K562 (cell line): ENCODE measurements at regions not wholly inside any gene's neighbourhood (a gene's known extent, or its start where the extent isn't known, plus 50 kb on each side); places are given as distances from the start of the nearest gene placed in this dataset.

Source experiments
- ATAC-seq: fragments of 200-7000 bp; cut with Tn5 transposase; 3 replicates; pipeline ENCODE4 v1.9.1; 2020; ENCODE audit warnings: moderate library complexity
- BruUV-seq: library from RNA; stranded (reverse); fragments of 400-500 nt; replicated peaks from 2 replicates; lab custom pipeline; 2021; lab: Mats Ljungman, UMichigan
- CTCF ChIA-PET: fragments of 300-600 bp; formaldehyde crosslinking; extraction: SDS; loops from one replicate; lab custom pipeline; 2021; ENCODE audit warnings: low intra/inter-chr PET ratio; lab: Yijun Ruan, JAX
- POLR2A ChIA-PET: fragments of 300-600, 350-650 bp; sonication (Branson Sonifier 250); formaldehyde crosslinking; extraction: SDS; loops from one replicate; lab custom pipeline; 2021; ENCODE audit warnings: antibody characterized with exemption, inconsistent platforms; lab: Yijun Ruan, JAX
- DNase-seq, 4 experiments: peaks; one replicate each; pipeline versions ENCODE4 v3.0.0 to v3.0.0-alpha.2; 2011 to 2018; ENCODE audit warnings: low spot score in 3 of 4, mixed read lengths in 3 of 4; ENCODE audit errors: extremely low read depth in 1 of 4
- FAIRE-seq: peaks from 2 replicates; lab custom pipeline; 2011; peaks lifted over from hg19 to GRCh38; lab: Jason Lieb, UNC
- H2AFZ ChIP-seq: 2 replicates; pipeline ENCODE4 v1.6.0; 2011; ENCODE audit warnings: low read depth, low read length, control low read depth, inconsistent platforms
- H3K27ac ChIP-seq: fragments of 200-600 bp; 3 replicates; pipeline ENCODE4 v1.8.0; 2011; ENCODE audit warnings: low read depth, mild to moderate bottlenecking, control low read depth, inconsistent platforms, low read length, moderate library complexity, mixed read lengths; ENCODE audit errors: extremely low read depth
- H3K27me3 ChIP-seq, 2 experiments: fragments of 300-600 bp in 1 of 2; 2 replicates in 1 of 2; 3 replicates in 1 of 2; pipeline versions ENCODE4 v1.6.0 to v1.8.0; 2011; ENCODE audit warnings: inconsistent platforms in 2 of 2, low read length in 2 of 2, mild to moderate bottlenecking in 1 of 2, mixed read lengths in 1 of 2, moderate library complexity in 1 of 2; ENCODE audit not compliant: control insufficient read depth in 2 of 2, insufficient read depth in 2 of 2
- H3K36me3 ChIP-seq: fragments of 300-600 bp; 3 replicates; pipeline ENCODE4 v1.8.0; 2011; ENCODE audit warnings: mild to moderate bottlenecking, low read length, inconsistent platforms; ENCODE audit not compliant: control insufficient read depth, insufficient read depth
- H3K4me1 ChIP-seq, 2 experiments: fragments of 200-600 bp in 1 of 2; replicated peaks in 1 of 2; 2 replicates in 1 of 2; 3 replicates in 1 of 2; pipeline versions ENCODE4 v1.5.1 to v1.8.0; 2011; ENCODE audit warnings: inconsistent platforms in 2 of 2, low read length in 2 of 2, mild to moderate bottlenecking in 1 of 2, mixed read lengths in 1 of 2, moderate library complexity in 1 of 2; ENCODE audit not compliant: control insufficient read depth in 2 of 2, insufficient read depth in 2 of 2
- H3K4me2 ChIP-seq: 2 replicates; pipeline ENCODE4 v1.6.1; 2011; ENCODE audit warnings: low read length, control low read depth, inconsistent platforms, mixed read lengths; ENCODE audit not compliant: insufficient read depth
- H3K4me3 ChIP-seq: fragments of 200-600 bp; sonication (generic), shearing (Covaris generic); 2 replicates; pipeline ENCODE4 v1.5.1; 2016; ENCODE audit warnings: control low read depth, inconsistent platforms
- H3K79me2 ChIP-seq: fragments of 200-600 bp; 3 replicates; pipeline ENCODE4 v1.8.0; 2011; ENCODE audit warnings: low read length, inconsistent platforms; ENCODE audit not compliant: control insufficient read depth, insufficient read depth
- H3K9ac ChIP-seq, 2 experiments: 2 replicates each; pipeline versions ENCODE4 v1.6.0 to v1.6.1; 2011; ENCODE audit warnings: low read depth in 2 of 2, low read length in 2 of 2, control low read depth in 1 of 2, inconsistent platforms in 1 of 2, mild to moderate bottlenecking in 1 of 2, mixed read lengths in 1 of 2; ENCODE audit not compliant: insufficient read depth in 1 of 2
- H3K9me1 ChIP-seq: one replicate; pipeline ENCODE4 v1.6.0; 2011; ENCODE audit warnings: inconsistent platforms, mild to moderate bottlenecking, low read length, moderate library complexity; ENCODE audit not compliant: control insufficient read depth, insufficient read depth
- H3K9me3 ChIP-seq: replicated peaks from 2 replicates; pipeline ENCODE4 v1.5.1; 2011; ENCODE audit warnings: low read depth, low read length, inconsistent platforms; ENCODE audit not compliant: control insufficient read depth, insufficient read depth
- H4K20me1 ChIP-seq: replicated peaks from 2 replicates; pipeline ENCODE4 v1.6.1; 2011; ENCODE audit warnings: low read length, inconsistent platforms, mixed read lengths; ENCODE audit not compliant: control insufficient read depth, insufficient read depth
- ARID4B ChIP-seq: sonication (generic); formaldehyde crosslinking; IDR thresholded peaks from 2 replicates; pipeline ENCODE4 v1.8.0; 2022; ENCODE audit warnings: mild to moderate bottlenecking, missing genetic modification reagents
- NCOA4 ChIP-seq: fragments of 450-650 bp; IDR thresholded peaks from 2 replicates; pipeline ENCODE4 v1.6.1; 2018; ENCODE audit warnings: mild to moderate bottlenecking; ENCODE audit not compliant: partially characterized antibody
- RFX7 ChIP-seq: fragments of 250-450 bp; sonication (Bioruptor Pico); IDR thresholded peaks from 2 replicates; pipeline ENCODE4 v1.5.1; 2021; ENCODE audit warnings: mild to moderate bottlenecking
- WHSC1 ChIP-seq: IDR thresholded peaks from one replicate; pipeline ENCODE4 v1.6.1; 2012; ENCODE audit warnings: low read length, control low read depth, inconsistent platforms
- ZBTB7A ChIP-seq: IDR thresholded peaks from 2 replicates; pipeline ENCODE4 v1.6.1; 2011; ENCODE audit warnings: low read depth, mild to moderate bottlenecking, low read length, moderate library complexity, borderline replicate concordance; ENCODE audit not compliant: control insufficient read depth
- WGBS: fragments of 100-300 bp; shearing (Covaris generic); methylation state at CpG from one replicate; pipeline ENCODE4 v1.1.6; 2016; ENCODE audit warnings: low coverage, mixed read lengths; ENCODE audit not compliant: insufficient coverage; ENCODE audit errors: missing lambda C conversion rate; 5-methylcytosine and 5-hydroxymethylcytosine counted together
- in situ Hi-C: fragments of 300-500 bp; cut with MboI; formaldehyde crosslinking; loops from 4 replicates; pipeline ENCODE4 v1.15.0; 2018; ENCODE audit warnings: inconsistent platforms, mixed read lengths
- intact Hi-C: fragments of 100-400 bp; cut with micrococcal nuclease; formaldehyde crosslinking; loops from 2 replicates; pipeline ENCODE4 v1.14.2; 2022

GRCh38 chr4:136002316-136002715 is 1530.0 kb downstream of the PCDH18 start (continued):
- TF ChIP-seq WHSC1 (no peak), ZBTB7A (no peak), NCOA4 (no peak)

GRCh38 chr4:136001791-136002190 is 1530.5 kb downstream of the PCDH18 start:
- BruUV-seq: no TSS peak
- FAIRE-seq (no peak), DNase-seq (no peak), ATAC-seq (no peak)
- intact Hi-C loops: no loop called here
- Histone ChIP-seq H3K79me2 (no peaks in the 10 kb centered on the region), H3K27me3 (no peaks in the 10 kb centered on the region), H3K4me1 (no peaks in the 10 kb centered on the region), H3K27ac (no peak overlapping the region), H3K4me2 (no peak overlapping the region), H3K9me1 (no peaks in the 10 kb centered on the region), H3K36me3 (no peaks in the 10 kb centered on the region), H3K4me3 (no peak overlapping the region), H3K9ac (no peak overlapping the region), H3K9me3 (no peaks in the 10 kb centered on the region), H4K20me1 (no peaks in the 10 kb centered on the region), H2AFZ (no peak overlapping the region)
- ChIA-PET POLR2A (no interaction called here), CTCF (no interaction called here)
- TF ChIP-seq RFX7 (CRISPR knock-in tag) (no peak), ARID4B (CRISPR knock-in tag) (no peak)
- 3% methylated on average over 2 of the region's 2 CpGs for WGBS
- in situ Hi-C loops: no loop called here
